ENCODE measurements at regions not wholly inside any gene's neighbourhood (a gene's known extent, or its start where the extent isn't known, plus 50 kb on each side); places are given as distances from the start of the nearest gene placed in this dataset.

DNA sequence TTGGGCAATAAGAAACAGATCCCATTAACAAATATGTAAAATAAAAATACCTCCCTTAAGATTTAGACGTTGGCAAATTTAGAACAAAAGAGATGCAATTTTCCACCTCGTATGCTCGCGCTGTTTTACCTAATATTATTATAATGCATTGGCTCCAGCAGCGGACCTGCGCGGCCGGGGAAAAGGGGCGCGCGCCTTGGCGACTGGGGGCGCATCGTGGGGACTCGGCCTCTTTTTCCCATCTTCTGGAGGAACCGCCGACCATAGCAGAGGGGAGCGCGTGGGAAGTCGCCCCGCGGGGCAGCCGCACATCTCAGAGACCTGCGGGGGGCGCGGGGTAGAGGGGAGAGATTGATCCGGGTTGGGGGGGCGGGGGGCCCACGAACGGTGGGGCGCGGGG, 139.4 kb upstream of the MKI67 start:
- Mint-ChIP-seq H3K27me3 (ENCODE audit: low read depth, poor library complexity) (peaks cover 55% of the 10 kb centered on the region), H3K36me3 (ENCODE audit: low read depth) (no peaks in the 10 kb centered on the region), H3K9me3 (no peaks in the 10 kb centered on the region), H3K27ac (no peak overlapping the region), H3K4me1 (peaks cover 5% of the 10 kb centered on the region), H3K4me3 (no peak overlapping the region)
- TF ChIP-seq, protein P1, sequence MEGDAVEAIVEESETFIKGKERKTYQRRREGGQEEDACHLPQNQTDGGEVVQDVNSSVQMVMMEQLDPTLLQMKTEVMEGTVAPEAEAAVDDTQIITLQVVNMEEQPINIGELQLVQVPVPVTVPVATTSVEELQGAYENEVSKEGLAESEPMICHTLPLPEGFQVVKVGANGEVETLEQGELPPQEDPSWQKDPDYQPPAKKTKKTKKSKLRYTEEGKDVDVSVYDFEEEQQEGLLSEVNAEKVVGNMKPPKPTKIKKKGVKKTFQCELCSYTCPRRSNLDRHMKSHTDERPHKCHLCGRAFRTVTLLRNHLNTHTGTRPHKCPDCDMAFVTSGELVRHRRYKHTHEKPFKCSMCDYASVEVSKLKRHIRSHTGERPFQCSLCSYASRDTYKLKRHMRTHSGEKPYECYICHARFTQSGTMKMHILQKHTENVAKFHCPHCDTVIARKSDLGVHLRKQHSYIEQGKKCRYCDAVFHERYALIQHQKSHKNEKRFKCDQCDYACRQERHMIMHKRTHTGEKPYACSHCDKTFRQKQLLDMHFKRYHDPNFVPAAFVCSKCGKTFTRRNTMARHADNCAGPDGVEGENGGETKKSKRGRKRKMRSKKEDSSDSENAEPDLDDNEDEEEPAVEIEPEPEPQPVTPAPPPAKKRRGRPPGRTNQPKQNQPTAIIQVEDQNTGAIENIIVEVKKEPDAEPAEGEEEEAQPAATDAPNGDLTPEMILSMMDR (IDR thresholded peaks at IDR 0.05) = no peak
- no peak for DNase-seq

DNA sequence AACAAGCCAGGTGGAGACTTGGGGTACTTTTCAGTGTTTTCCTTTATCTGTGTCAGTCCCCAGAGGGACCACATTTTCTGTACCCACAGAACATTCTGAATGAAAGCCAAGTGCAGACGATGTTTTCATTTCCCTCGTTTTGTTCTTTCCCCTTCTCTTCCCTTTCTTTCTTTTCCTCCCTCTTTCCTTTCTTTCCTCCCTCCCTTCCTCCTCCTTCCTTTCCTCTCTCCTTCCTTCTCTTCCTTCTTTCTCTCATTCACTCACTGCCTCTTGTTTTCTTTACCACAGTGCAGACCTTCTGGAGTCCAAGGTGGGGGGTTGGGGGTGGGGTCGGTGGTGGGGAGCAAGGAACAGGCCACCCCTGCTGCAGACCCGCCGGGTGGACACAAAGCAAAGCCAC, 141.4 kb upstream of the MKI67 start:
- Mint-ChIP-seq H3K4me1 (peaks cover 5% of the 10 kb centered on the region), H3K27me3 (ENCODE audit: low read depth, poor library complexity) (peaks cover 55% of the 10 kb centered on the region), H3K36me3 (ENCODE audit: low read depth) (no peaks in the 10 kb centered on the region), H3K4me3 (no peak overlapping the region), H3K27ac (no peak overlapping the region), H3K9me3 (no peaks in the 10 kb centered on the region)
- DNase-seq = no peak
- TF ChIP-seq, protein P1 (IDR thresholded peaks at IDR 0.05) = no peak

DNA sequence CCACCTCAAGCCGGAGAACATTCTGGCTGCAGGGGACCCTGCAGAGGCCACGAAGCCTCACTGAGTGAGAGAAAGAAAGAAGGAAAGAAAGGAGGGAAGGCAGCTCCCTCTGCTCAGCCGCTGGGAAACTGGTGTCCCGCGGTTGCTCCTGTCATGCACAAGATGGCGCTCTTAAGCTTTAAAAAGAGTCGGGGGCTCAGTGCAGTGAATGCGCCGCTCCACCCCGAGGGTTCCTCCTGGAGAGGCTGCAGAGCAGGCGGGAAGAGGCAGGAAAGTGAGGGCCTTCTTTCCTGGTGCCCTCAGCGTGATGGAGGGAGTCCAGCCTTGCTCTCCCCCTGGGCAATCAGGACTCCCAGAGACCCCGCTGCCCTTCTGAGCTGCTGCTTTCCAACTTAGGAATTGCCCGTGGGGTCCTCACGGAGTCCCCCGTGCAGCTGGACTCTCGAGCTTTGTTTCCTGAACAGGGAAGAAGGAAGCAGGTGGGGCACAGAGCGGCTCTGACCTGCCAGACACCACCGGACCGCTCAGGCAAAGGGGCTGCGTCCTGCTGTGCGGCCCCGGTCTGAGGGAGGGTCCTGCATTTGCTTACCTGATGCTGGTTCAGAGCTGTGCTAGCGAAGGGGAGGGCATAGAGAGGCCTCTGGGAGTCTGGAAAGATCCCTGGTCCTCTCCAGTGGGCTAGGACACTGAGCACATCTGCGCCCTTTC, 141.9 kb upstream of the MKI67 start:
- H3K9me3 Mint-ChIP-seq = no peaks in the 10 kb centered on the region
- H3K4me3 Mint-ChIP-seq = no peak overlapping the region
- peaks cover 49% of the 10 kb centered on the region for H3K27me3 Mint-ChIP-seq (ENCODE audit: low read depth, poor library complexity)
- peak; percentile 81 for DNase-seq
- TF ChIP-seq, protein P1 (IDR thresholded peaks at IDR 0.05) = peak; percentile 80
- H3K27ac Mint-ChIP-seq = no peak overlapping the region
- H3K4me1 Mint-ChIP-seq = peaks cover 5% of the 10 kb centered on the region
- H3K36me3 Mint-ChIP-seq (ENCODE audit: low read depth) = no peaks in the 10 kb centered on the region

DNA sequence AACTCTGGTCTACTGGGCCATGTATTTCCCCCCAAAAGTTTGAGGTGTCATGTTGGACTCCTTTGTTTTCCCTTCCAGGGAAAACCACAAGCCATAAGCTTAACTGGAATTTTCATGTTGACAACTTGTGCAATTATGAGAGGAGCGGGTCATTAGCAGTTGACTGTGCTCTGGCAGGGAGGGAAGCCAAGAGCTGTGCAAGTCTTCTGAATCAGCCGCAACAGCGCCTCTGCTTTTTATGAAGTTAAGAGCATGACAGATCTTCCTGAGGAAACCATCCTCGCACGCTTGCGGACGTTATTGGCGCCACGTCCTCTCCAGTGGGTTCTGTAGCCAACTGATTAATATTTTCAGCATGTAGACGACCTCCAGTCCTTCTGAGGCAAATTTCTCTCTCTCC, 148.7 kb upstream of the MKI67 start:
- Mint-ChIP-seq H3K4me3 (no peak overlapping the region), H3K27ac (no peak overlapping the region), H3K9me3 (no peaks in the 10 kb centered on the region), H3K27me3 (ENCODE audit: low read depth, poor library complexity) (peaks cover 27% of the 10 kb centered on the region), H3K4me1 (peaks cover 7% of the 10 kb centered on the region), H3K36me3 (ENCODE audit: low read depth) (no peaks in the 10 kb centered on the region)
- DNase-seq = no peak
- TF ChIP-seq, protein P1 (IDR thresholded peaks at IDR 0.05) = no peak

DNA sequence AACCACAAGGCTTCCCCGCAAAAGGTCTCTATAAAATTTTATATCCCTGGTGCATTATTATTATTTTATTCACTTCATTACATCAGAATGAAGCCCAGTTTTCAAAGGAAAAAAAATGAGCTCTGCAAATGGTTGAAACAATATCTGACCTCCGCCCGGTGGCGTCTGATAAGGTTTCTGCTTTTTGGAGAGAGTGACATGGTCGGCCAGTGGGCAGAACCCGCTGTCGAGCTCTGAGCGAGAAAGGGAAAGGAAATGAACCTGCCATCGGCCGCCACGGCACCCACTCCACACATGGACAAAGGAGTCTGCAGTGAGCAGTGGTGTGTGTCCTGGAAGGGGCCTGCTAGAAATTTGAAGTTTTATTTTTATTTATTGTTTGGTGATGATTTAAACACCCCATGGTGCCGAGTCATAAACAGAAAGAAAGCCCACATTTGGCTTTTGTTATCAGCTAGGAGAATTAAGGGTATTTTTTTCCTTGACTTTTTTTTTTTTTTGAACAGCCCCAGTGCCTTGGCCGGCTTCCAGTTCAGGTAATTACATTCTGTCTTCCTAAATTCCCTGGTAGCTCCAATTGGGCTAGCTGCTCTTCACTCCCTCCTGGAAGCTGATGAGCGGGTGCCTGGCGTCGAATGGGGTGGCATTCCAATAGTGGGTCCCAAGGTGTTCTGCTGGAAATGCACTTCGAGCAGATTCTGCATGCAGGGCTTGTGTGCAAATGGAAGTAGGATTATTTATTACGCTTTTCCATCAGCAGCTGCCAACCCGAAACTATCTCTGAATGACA, 149.4 kb upstream of the MKI67 start:
- no peaks in the 10 kb centered on the region for H3K36me3 Mint-ChIP-seq (ENCODE audit: low read depth)
- H3K9me3 Mint-ChIP-seq = no peaks in the 10 kb centered on the region
- no peak overlapping the region for H3K4me3 Mint-ChIP-seq
- peaks cover 26% of the 10 kb centered on the region for H3K27me3 Mint-ChIP-seq (ENCODE audit: low read depth, poor library complexity)
- TF ChIP-seq, protein P1 (IDR thresholded peaks at IDR 0.05) = no peak
- no peak overlapping the region for H3K27ac Mint-ChIP-seq
- DNase-seq = no peak
- H3K4me1 Mint-ChIP-seq = peaks cover 7% of the 10 kb centered on the region
